ENCODE measurements at regions not wholly inside any gene's neighbourhood (a gene's known extent, or its start where the extent isn't known, plus 50 kb on each side); places are given as distances from the start of the nearest gene placed in this dataset.

DNA sequence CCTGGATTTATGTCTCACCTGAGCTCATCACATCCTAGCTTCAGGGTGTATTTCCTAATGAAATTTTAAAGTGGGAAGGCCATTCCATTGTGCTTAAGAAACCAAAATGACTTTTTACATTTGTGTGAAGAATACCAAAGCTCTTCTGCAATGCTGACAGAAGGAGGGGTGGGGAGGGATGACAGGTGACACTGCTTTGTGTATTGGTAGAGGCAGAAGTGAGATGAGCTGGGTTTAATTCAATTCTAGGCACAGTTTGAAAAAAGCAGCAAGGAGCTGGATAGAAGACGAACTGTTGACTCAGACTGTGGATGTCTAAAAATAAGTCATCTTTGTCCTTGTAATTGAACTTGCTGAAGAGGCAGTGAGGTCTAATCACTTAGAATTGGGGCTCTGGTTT lies 710.3 kb upstream of the KIRREL3 start:
- H3K4me3 Mint-ChIP-seq: no peak overlapping the region
- Histone ChIP-seq H3K9me3 (ENCODE audit: control extremely low read depth in 1 of 3, control insufficient read depth in 2 of 3, insufficient read depth in 1 of 3, low read length in 2 of 3) (peaks cover 0 to 4% (median 0%) of the 10 kb centered on the region in 3 donors), H3K36me3 (replicated peaks in 1 of 2; ENCODE audit: control extremely low read depth in 1 of 2, control insufficient read depth in 1 of 2, extremely low read depth in 1 of 2, insufficient read depth in 2 of 2, low read length in 1 of 2) (no peaks in the 10 kb centered on the region), H3K4me3 (ENCODE audit: control extremely low read depth in 1 of 5, extremely low read depth in 1 of 5, insufficient read depth in 1 of 5, low read depth in 2 of 5, low read length in 4 of 5) (no peak overlapping the region), H3K79me2 (ENCODE audit: control insufficient read depth, insufficient read depth, low read length) (no peaks in the 10 kb centered on the region), H2AFZ (ENCODE audit: insufficient read depth, low read depth, low read length, poor library complexity, severe bottlenecking) (no peak overlapping the region), H3K4me2 (replicated peaks; ENCODE audit: low read depth, low read length, poor library complexity, severe bottlenecking) (no peak overlapping the region), H4K20me1 (ENCODE audit: control insufficient read depth, insufficient read depth, low read length, poor library complexity, severe bottlenecking) (no peaks in the 10 kb centered on the region), H3K27ac (ENCODE audit: low read length in 2 of 2) (no peak overlapping the region), H3K27me3 (replicated peaks in 1 of 4; ENCODE audit: control extremely low read depth in 1 of 4, control insufficient read depth in 3 of 4, insufficient read depth in 4 of 4, low read length in 3 of 4) (no peaks in the 10 kb centered on the region), H3K9ac (ENCODE audit: low read length) (no peak overlapping the region), H3K4me1 (ENCODE audit: control insufficient read depth in 2 of 2, insufficient read depth in 2 of 2, low read length in 2 of 2) (no peaks in the 10 kb centered on the region)
- H3K27me3 Mint-ChIP-seq: no peaks in the 10 kb centered on the region
- TF ChIP-seq, protein P1, sequence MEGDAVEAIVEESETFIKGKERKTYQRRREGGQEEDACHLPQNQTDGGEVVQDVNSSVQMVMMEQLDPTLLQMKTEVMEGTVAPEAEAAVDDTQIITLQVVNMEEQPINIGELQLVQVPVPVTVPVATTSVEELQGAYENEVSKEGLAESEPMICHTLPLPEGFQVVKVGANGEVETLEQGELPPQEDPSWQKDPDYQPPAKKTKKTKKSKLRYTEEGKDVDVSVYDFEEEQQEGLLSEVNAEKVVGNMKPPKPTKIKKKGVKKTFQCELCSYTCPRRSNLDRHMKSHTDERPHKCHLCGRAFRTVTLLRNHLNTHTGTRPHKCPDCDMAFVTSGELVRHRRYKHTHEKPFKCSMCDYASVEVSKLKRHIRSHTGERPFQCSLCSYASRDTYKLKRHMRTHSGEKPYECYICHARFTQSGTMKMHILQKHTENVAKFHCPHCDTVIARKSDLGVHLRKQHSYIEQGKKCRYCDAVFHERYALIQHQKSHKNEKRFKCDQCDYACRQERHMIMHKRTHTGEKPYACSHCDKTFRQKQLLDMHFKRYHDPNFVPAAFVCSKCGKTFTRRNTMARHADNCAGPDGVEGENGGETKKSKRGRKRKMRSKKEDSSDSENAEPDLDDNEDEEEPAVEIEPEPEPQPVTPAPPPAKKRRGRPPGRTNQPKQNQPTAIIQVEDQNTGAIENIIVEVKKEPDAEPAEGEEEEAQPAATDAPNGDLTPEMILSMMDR (IDR thresholded peaks at IDR 0.05): no peak
- TF ChIP-seq EZH2 (IDR thresholded peaks at IDR 0.05; ENCODE audit: borderline replicate concordance, insufficient read depth, low read depth, low read length, poor library complexity, severe bottlenecking): no peak
- POLR2A ChIA-PET: no interaction called here
- no peak for ATAC-seq (ENCODE audit: low read depth)
- H3K9me3 Mint-ChIP-seq (ENCODE audit: insufficient read depth): no peaks in the 10 kb centered on the region
- intact Hi-C loops (cut with micrococcal nuclease): no loop called here
- CTCF ChIA-PET: interaction anchor here (0.9 kb wide), 1 partner anchor 41 kb away, joined by 3 read pairs; no protein-coding TSS in a partner anchor
- H3K27ac Mint-ChIP-seq: no peak overlapping the region
- DNase-seq: no peak
- H3K4me1 Mint-ChIP-seq: no peaks in the 10 kb centered on the region
- WGBS (ENCODE audit: insufficient coverage): 78% methylated on average over 1 of the region's 1 CpG

DNA sequence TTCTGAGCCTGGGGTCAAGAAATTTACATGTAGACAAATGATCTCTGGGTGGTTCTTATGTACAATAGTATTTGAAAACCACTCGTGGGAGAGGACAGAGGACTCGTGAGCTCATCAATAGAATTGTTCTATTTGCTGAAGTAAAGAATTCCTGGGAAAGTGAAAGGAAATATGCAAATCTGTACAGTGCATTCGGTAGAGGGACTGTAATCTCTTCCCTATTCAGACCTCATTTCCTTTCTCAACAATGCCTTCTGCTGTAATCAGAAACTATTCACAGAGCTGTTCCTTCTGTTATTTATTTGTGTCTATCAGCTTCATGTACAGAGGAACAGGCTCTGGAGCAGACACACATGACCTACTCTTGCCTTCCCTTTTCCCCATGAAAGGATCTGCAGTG lies 709.4 kb upstream of the KIRREL3 start:
- H3K4me2 ChIP-seq (replicated peaks; ENCODE audit: low read depth, low read length, poor library complexity, severe bottlenecking): no peak overlapping the region
- CTCF ChIA-PET: no interaction called here
- intact Hi-C loops (cut with micrococcal nuclease): no loop called here

More for the DNA sequence above, 709.4 kb upstream of the KIRREL3 start:
- Histone ChIP-seq H3K4me3 (ENCODE audit: control extremely low read depth in 1 of 5, extremely low read depth in 1 of 5, insufficient read depth in 1 of 5, low read depth in 2 of 5, low read length in 4 of 5) (no peak overlapping the region), H3K27ac (ENCODE audit: low read length in 2 of 2) (no peak overlapping the region), H2AFZ (ENCODE audit: insufficient read depth, low read depth, low read length, poor library complexity, severe bottlenecking) (no peak overlapping the region), H3K4me1 (ENCODE audit: control insufficient read depth in 2 of 2, insufficient read depth in 2 of 2, low read length in 2 of 2) (no peaks in the 10 kb centered on the region), H3K36me3 (replicated peaks in 1 of 2; ENCODE audit: control extremely low read depth in 1 of 2, control insufficient read depth in 1 of 2, extremely low read depth in 1 of 2, insufficient read depth in 2 of 2, low read length in 1 of 2) (no peaks in the 10 kb centered on the region), H3K9ac (ENCODE audit: low read length) (no peak overlapping the region), H4K20me1 (ENCODE audit: control insufficient read depth, insufficient read depth, low read length, poor library complexity, severe bottlenecking) (no peaks in the 10 kb centered on the region), H3K9me3 (ENCODE audit: control extremely low read depth in 1 of 3, control insufficient read depth in 2 of 3, insufficient read depth in 1 of 3, low read length in 2 of 3) (peaks cover 0 to 4% (median 0%) of the 10 kb centered on the region in 3 donors), H3K27me3 (replicated peaks in 1 of 4; ENCODE audit: control extremely low read depth in 1 of 4, control insufficient read depth in 3 of 4, insufficient read depth in 4 of 4, low read length in 3 of 4) (no peaks in the 10 kb centered on the region), H3K79me2 (ENCODE audit: control insufficient read depth, insufficient read depth, low read length) (no peaks in the 10 kb centered on the region)
- no peaks in the 10 kb centered on the region for H3K27me3 Mint-ChIP-seq
- TF ChIP-seq EZH2 (IDR thresholded peaks at IDR 0.05; ENCODE audit: borderline replicate concordance, insufficient read depth, low read depth, low read length, poor library complexity, severe bottlenecking): no peak
- TF ChIP-seq, protein P1 (IDR thresholded peaks at IDR 0.05): no peak
- no CpG with 5 or more reads among the region's 3 CpGs for WGBS (ENCODE audit: insufficient coverage)
- H3K9me3 Mint-ChIP-seq (ENCODE audit: insufficient read depth): no peaks in the 10 kb centered on the region
- no peak overlapping the region for H3K27ac Mint-ChIP-seq
- ATAC-seq (ENCODE audit: low read depth) (no peak), DNase-seq (no peak)
- no peaks in the 10 kb centered on the region for H3K4me1 Mint-ChIP-seq
- H3K4me3 Mint-ChIP-seq: no peak overlapping the region
- POLR2A ChIA-PET: no interaction called here

Data from B cell (primary cell).